ENCODE measurements at regions not wholly inside any gene's neighbourhood (a gene's known extent, or its start where the extent isn't known, plus 50 kb on each side); places are given as distances from the start of the nearest gene placed in this dataset.

DNA sequence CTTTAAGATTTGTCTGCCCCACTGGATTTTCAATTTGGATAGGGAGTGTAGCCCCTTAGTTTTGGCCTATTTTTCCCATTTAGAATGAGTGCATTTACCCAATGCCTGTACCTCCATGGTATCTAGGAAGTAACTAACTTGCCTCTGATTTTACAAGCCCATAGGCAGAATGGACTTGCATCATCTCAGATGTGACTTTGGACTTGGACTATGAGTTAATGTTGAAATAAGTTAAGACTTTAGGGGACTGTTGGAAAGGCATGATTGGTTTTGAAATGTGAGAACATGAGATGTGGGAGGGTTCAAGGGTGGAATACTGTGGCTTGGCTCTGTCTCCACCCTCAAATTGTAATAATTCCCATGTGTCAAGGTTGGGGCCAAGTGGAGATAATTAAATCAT, 2480.2 kb downstream of the PCDH7 start:
- Histone ChIP-seq H3K4me2 (replicated peaks; ENCODE audit: extremely low read depth, low read length, poor library complexity, severe bottlenecking) (no peak overlapping the region), H3K4me1 (ENCODE audit: control insufficient read depth in 1 of 2, insufficient read depth in 2 of 2, low read length in 2 of 2) (no peaks in the 10 kb centered on the region), H3K36me3 (replicated peaks in 1 of 2; ENCODE audit: control insufficient read depth in 1 of 2, insufficient read depth in 2 of 2, low read length in 2 of 2) (no peaks in the 10 kb centered on the region), H3K9ac (ENCODE audit: insufficient read depth, low read length, poor library complexity, severe bottlenecking) (no peak overlapping the region), H3K79me2 (ENCODE audit: insufficient read depth, low read length) (no peaks in the 10 kb centered on the region), H3K4me3 (replicated peaks in 1 of 3; ENCODE audit: low read depth in 2 of 3, low read length in 3 of 3) (no peak overlapping the region), H3K9me3 (replicated peaks in 1 of 2; ENCODE audit: control insufficient read depth in 1 of 2, insufficient read depth in 1 of 2, low read length in 2 of 2) (peaks cover 0 to 3% of the 10 kb centered on the region in 2 donors), H2AFZ (ENCODE audit: insufficient read depth, low read depth, low read length, poor library complexity, severe bottlenecking) (no peak overlapping the region), H3K27ac (ENCODE audit: low read depth in 1 of 2, low read length in 2 of 2) (no peak overlapping the region), H4K20me1 (ENCODE audit: insufficient read depth, low read length) (no peaks in the 10 kb centered on the region), H3K27me3 (ENCODE audit: control insufficient read depth in 2 of 2, insufficient read depth in 2 of 2, low read length in 2 of 2) (no peaks in the 10 kb centered on the region)
- Mint-ChIP-seq H3K9me3 (peaks cover 0 to 5% (median 2%) of the 10 kb centered on the region in 7 donors), H3K27me3 (ENCODE audit: low read depth in 3 of 3) (no peaks in the 10 kb centered on the region), H3K4me3 (no peak overlapping the region), H3K36me3 (no peaks in the 10 kb centered on the region), H3K27ac (no peak overlapping the region), H3K4me1 (no peaks in the 10 kb centered on the region)
- intact Hi-C loops (cut with micrococcal nuclease), result no loop called here
- DNase-seq, result no peak
- TF ChIP-seq, protein P1, sequence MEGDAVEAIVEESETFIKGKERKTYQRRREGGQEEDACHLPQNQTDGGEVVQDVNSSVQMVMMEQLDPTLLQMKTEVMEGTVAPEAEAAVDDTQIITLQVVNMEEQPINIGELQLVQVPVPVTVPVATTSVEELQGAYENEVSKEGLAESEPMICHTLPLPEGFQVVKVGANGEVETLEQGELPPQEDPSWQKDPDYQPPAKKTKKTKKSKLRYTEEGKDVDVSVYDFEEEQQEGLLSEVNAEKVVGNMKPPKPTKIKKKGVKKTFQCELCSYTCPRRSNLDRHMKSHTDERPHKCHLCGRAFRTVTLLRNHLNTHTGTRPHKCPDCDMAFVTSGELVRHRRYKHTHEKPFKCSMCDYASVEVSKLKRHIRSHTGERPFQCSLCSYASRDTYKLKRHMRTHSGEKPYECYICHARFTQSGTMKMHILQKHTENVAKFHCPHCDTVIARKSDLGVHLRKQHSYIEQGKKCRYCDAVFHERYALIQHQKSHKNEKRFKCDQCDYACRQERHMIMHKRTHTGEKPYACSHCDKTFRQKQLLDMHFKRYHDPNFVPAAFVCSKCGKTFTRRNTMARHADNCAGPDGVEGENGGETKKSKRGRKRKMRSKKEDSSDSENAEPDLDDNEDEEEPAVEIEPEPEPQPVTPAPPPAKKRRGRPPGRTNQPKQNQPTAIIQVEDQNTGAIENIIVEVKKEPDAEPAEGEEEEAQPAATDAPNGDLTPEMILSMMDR (IDR thresholded peaks at IDR 0.05), result no peak

GRCh38 chr4:33218238-33218637, 2498.1 kb downstream of the PCDH7 start:
- H3K4me1 ChIP-seq (ENCODE audit: control insufficient read depth in 1 of 2, insufficient read depth in 2 of 2, low read length in 2 of 2), result no peaks in the 10 kb centered on the region
- H3K27me3 ChIP-seq (ENCODE audit: control insufficient read depth in 2 of 2, insufficient read depth in 2 of 2, low read length in 2 of 2), result no peaks in the 10 kb centered on the region
- no peak overlapping the region for H3K4me3 Mint-ChIP-seq
- H3K79me2 ChIP-seq (ENCODE audit: insufficient read depth, low read length), result no peaks in the 10 kb centered on the region
- TF ChIP-seq, protein P1 (IDR thresholded peaks at IDR 0.05), result no peak
- no peaks in the 10 kb centered on the region for H4K20me1 ChIP-seq (ENCODE audit: insufficient read depth, low read length)
- H3K27ac ChIP-seq (ENCODE audit: low read depth in 1 of 2, low read length in 2 of 2), result no peak overlapping the region
- no peak for DNase-seq
- no peak overlapping the region for H3K9ac ChIP-seq (ENCODE audit: insufficient read depth, low read length, poor library complexity, severe bottlenecking)
- no peaks in the 10 kb centered on the region for H3K36me3 Mint-ChIP-seq
- intact Hi-C loops (cut with micrococcal nuclease), result no loop called here
- no peak overlapping the region for H3K4me3 ChIP-seq (replicated peaks in 1 of 3; ENCODE audit: low read depth in 2 of 3, low read length in 3 of 3)
- H3K27ac Mint-ChIP-seq, result no peak overlapping the region
- no peaks in the 10 kb centered on the region for H3K9me3 ChIP-seq (replicated peaks in 1 of 2; ENCODE audit: control insufficient read depth in 1 of 2, insufficient read depth in 1 of 2, low read length in 2 of 2)
- peaks cover 0 to 5% (median 0%) of the 10 kb centered on the region in 7 donors for H3K9me3 Mint-ChIP-seq
- H3K4me1 Mint-ChIP-seq, result no peaks in the 10 kb centered on the region
- no peak overlapping the region for H2AFZ ChIP-seq (ENCODE audit: insufficient read depth, low read depth, low read length, poor library complexity, severe bottlenecking)
- H3K36me3 ChIP-seq (replicated peaks in 1 of 2; ENCODE audit: control insufficient read depth in 1 of 2, insufficient read depth in 2 of 2, low read length in 2 of 2), result no peaks in the 10 kb centered on the region
- 90% methylated on average over 2 of the region's 5 CpGs for WGBS (ENCODE audit: insufficient coverage)
- peaks cover 0 to 2% (median 0%) of the 10 kb centered on the region in 3 donors for H3K27me3 Mint-ChIP-seq (ENCODE audit: low read depth in 3 of 3)
- no peak overlapping the region for H3K4me2 ChIP-seq (replicated peaks; ENCODE audit: extremely low read depth, low read length, poor library complexity, severe bottlenecking)
